GM04504 (cell line): ENCODE measurements at regions not wholly inside any gene's neighbourhood (a gene's known extent, or its start where the extent isn't known, plus 50 kb on each side); places are given as distances from the start of the nearest gene placed in this dataset.

Experiments
- DNase-seq: peaks from one replicate; pipeline ENCODE4 v3.0.0-alpha.2; 2012; ENCODE audit warnings: low read depth

DNA sequence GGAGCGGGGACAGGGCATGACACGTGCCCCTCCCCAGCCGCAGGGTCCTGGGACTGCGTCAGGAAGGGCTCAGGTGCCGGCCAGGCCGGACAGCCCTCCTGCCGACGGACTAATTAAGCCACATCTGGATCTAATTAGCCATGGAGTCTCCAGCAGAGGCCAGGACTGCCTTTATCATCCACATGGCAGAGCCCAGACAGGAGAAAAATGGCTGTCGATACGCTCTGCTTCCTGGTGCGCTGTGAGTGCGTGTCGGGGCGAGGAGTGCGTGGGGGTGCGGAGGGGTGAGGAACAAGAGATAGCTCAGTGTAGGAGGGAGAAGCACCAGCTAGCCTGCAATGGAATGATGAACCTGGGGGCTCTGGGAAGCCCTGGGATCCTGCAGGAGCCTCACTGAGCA is 218.8 kb downstream of the IRF8 start:
- no peak for DNase-seq

DNA sequence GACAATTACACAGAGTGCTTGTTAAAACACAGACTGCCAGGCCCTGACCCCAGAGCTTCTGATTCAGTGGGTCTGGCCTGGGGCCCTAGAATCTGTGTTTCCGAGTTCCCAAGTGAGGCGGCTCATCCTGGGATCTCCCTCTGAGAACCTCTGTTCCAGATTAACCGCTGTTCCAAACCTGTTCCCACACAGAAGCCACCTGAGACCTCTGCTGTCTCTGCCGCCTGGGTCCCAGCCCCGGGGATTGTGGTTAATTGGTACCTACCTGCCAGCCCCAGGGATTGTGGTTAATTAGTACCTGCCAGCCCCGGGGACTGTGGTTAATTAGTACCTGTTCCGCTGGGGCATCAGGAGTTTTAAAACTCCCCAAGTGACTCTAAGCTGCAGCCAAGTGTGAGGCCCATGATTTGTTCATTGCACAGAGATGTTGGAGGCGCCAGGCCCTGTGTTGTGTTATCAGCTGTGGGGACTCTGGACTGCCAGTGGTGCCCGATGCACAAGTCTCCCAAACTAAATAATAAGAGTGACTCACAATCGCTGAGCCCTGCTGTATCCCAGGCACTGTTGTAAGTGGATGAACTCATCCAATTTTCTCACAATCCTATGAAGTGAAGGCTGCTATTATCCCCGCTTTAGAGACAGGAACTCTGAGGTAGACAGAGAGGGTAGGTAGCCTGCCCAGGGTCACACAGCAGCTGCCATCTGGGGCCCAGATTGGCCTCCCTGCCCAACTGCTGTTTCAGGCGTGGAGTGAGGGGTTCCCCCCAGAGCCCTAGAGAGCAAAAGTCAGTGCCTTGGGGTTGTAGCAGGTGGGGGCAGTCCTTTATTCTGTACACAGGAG is 219.7 kb downstream of the IRF8 start:
- DNase-seq = no peak

DNA sequence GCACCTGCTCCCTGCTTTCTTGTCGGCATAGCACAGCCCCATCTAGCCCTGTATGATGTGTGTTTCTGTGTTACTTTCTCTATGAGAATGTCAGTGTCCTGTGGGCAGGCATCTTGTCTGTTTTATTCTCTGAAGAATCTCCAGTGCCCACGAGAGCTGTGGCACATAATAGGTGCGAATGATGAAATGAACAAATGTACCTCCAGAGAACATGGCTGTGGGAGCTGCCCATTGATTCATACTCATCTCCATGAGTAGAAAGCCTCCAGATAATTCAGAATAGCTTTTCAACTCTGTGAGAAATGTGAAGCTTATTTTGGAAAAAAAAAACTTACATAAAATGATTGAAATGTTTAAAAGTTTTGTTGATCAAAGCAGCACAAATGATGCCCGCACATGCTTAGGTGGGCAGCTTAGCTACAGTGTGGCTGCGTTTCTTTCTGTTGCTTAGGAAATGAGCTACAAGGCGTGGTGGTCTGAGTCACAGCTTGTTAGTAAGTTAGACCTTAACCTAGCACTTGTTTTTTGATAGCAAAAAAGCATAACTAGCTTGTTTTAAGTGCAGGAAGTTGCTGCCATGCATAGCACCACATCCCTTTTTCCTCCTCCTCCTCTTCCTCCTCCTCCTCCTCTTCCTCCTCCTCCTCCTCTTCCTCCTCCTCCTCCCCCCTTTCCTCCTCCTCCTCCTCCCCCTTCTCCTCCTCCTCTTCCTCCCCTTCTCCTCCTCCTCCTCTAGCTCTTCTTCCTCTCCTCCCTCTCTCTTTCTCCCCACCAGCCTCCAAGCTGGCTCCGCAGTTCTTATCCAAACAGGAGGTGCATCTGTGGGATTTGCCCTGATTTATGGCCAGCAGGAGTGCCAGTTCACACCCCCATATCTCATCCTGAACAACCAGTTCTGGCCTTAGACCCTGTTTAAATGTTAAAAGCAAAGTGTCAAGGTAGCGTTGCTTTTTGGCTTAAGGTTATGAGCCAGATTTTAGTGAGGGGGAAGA is 221.5 kb downstream of the IRF8 start:
- no peak for DNase-seq

DNA sequence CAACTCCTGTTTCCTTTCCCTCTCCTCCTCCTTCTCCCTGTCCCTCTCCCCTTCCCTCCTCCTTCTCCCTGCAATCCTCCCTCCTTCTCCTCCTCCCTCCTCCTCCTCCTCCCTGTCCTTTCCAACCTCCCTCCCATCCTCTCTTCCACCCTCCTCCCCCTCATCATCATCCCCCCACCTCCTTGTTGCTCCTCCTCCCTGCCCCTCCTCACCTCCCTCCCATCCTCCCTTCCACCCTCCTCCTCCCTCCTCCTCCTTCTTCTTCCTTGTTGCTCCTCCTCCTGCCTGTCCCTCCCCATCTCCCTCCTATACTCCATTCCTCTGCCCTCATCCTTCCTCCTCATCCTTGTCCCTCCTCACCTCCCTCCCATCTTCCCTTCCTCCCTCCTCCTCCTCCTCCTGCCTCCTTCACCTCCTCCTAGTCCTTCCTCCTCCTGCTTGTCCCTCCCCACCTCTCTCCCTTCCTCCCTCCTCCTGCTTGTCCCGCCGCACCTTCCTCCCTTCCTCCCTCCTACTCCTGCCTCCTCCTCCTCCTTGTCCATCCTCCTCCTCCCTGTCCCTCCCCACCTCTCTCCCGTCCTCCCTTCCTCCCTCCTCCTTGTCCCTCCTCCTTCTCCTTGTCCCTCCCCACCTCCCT is 222.5 kb downstream of the IRF8 start:
- DNase-seq = no peak

DNA sequence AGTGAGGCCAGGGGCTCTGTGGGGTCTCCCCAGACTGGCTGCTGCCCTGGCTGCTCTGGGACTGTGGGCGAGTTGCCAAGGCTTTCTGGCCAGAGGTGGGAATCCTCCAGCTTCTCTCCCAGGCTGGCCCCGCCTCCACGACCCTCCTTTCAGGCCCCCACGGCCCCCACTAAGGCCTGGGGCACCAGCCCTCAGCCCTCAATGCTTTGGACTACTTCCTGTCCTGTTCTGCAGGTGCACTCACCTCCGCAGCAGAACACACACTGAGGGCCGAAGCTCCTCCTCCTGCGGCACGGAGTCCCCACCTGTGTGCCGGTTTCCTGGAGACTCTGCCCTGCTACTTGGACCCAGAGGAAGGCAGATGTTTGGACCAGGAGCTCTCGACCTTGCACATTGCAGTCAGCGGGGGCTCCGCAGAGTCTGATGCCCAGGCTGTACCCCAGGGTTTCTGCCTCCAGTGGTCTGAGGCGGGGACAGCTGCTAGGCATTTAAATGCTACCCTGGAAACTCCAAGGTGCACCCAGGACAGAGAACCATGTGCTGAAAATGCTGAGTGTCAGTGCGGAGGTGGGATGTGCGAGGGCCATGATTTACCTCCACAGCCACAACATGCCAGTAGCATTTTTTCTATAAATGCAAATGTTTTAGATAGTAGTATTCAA is 223.8 kb downstream of the IRF8 start:
- DNase-seq = no peak

DNA sequence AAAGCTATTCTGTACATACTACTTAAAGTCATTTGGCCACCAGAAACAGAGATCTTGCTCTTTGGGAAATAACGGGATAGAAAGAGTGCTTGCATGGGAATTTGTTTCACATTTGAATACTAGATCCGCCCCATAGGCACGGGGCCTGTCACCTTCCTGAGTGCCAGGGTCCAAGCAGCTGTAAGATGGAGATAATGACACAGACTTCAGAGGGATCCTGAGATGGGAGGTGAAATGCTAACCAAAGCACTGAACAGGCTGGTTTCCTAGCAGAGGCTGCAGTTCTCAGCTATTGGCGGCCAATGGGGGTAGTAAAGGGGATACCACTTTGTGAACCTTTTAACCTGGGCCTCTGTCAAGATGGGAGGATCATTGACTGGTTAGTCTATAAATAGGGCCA is 225.4 kb downstream of the IRF8 start:
- DNase-seq = no peak

DNA sequence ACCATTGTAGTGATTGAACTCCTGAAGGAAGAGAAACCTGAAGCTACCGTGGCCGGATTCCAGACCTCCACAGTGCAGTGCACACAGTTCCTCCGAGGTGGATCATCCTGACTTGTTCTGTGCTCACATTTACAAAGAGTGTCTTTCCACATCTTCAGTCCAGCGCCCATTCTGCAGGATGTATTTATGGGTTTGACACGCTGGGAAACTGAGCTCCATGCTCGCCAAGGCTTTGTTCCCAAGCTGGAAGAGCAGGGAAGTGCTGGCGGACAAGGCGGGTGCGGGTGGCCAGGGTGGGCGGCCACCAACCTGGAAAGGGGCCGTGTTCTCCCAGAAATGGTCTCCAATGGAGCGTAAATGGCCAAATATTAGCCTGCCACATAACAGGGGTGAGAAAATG is 227.9 kb downstream of the IRF8 start:
- no peak for DNase-seq

DNA sequence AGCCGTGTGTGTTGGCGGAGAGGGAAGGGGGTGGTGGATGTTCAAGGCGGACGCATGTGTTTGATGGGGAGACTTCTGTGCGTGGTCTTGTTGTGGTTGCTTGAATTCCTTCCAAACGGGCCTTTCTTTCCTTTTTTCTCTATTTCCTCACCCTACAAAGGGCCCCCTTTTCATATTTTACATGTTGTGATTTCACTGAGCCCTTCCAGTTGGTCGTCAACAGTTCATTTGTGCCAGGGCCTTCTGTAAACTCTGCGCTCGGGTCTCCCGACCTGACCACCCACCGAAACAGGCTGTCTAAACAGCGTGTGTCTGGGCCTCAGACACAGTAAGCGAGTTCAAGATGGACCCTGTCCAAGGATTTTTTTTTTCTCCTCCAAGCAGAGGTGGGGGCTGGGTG is 228.4 kb downstream of the IRF8 start:
- DNase-seq = no peak

DNA sequence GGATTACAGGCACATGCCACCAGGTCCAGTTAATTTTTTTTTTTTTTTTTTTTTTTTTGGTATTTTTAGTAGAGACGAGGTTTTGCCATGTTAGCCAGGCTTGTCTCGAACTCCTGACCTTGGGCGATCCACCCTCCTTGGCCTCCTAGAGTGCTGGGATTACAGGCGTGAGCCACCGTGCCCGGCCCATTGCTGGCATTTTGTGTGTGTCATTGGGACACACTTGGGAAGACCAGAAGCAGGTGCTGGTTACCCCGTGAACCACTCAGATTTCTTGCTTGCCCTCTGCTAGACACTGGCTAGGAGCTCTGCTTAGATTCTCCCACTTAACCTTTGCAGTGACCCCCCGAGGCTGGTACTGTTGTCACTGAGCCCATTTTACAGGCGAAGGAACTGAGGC is 229.3 kb downstream of the IRF8 start:
- DNase-seq = no peak

DNA sequence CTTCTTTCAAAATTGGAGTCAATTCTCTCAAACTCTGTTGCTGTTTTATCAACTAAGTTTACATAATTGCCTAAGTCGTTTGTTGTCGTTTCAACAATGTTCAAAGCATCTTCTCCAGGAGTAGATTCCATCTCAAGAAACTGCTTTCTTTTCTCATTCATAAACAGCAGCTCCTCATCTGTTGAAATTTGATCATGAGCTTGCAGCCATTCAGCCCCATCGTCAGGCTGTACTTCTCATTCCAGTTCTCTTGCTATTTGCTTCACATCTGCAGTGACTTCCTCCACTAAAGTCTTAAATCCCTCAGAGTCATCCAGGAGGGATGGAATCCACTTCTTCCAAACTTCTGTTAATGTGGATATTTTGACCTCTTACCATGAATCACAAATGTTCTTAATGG is 230.6 kb downstream of the IRF8 start:
- no peak for DNase-seq

DNA sequence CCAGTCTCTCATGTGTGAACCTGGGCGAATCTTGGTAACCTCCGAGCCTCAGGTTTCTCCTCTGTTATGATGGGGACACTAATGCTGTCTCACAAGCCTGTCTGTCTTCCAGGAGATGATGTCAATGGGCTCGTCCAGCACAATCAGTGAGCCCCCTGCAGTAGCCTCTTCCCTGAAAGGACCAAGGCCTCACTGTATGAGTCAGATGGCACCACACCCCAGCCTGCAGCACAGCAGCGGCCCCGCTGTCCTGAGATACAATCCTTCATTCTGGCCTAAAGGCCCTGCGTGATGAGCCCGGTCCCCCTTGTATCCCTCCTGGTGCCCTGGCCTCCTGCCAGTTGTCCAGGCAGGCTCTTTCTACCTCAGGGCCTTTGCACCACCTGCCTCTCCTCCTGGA is 234.4 kb downstream of the IRF8 start:
- no peak for DNase-seq

DNA sequence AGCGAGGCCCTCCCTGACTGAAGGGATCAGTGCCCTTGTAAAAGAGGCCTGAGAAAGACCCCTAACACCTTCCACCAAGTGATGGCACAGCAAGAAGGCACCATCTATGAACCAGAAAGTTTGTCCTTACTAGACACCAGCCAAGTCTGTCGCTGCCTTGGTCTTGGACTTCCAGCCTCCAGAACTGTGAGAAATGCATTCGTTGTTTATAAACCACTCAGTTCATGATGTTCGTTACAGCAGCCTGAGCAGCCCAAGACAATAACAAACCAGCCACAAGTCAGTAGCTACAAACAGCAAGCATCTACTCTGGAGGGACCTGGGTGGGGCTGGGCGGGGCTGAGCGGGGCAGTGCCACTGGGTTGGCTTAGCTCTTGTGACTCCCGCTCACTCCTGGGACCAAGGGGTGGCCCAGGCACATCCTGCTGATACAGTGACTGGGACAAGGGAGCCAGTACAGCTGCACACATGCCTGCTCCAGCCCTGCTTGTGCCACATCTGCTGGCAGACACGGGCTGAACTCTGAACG is 234.9 kb downstream of the IRF8 start:
- no peak for DNase-seq

DNA sequence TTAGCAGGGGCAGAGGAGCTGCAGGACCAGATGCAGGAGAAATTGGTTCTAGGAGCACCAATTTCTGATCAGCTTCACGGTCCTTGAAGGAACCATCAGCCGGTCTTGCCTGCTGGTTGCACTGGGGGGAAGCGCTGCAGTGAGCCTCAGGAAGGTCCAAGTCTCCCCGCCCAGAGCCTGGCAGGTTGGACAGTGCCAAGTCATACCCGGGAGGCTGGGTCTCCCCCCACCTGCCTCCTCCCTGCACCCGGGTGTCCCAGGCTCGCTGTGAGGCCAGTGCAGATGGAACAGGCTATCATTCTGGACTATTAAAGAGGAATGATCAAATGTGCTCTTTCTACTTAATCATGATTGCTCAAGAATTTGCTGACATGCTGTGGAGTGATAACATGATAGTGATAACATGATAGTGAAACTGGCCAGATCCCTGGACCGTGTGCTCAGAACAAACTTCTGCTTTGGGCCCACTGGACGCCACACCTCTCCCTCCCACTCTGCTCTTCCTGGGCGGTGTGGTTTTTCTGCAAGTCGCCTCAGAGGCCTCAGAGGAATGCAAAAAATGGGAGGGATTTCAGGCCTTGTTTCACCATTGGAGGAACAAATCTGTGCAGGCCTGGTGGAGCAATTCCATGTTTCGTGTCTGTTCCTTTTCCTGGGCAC is 236.0 kb downstream of the IRF8 start:
- no peak for DNase-seq

DNA sequence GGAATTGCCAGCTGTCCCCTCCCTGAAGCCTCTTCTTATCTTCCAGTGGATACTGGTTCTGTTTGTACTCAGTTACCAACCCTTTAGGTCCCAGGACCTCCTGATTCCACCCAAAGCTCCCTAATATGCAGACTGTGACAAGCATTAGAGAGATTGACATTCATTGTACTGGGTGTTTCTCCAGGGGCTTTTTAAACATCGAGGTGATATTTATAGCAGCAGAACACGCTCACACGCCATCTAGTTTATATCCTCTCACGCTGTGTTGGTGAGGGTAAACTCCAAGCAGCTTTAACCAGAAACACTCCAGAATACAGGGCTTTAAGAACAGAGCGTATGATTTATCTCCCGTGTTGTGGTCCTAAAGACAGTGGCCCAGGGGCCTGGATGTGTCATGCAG is 238.4 kb downstream of the IRF8 start:
- no peak for DNase-seq

DNA sequence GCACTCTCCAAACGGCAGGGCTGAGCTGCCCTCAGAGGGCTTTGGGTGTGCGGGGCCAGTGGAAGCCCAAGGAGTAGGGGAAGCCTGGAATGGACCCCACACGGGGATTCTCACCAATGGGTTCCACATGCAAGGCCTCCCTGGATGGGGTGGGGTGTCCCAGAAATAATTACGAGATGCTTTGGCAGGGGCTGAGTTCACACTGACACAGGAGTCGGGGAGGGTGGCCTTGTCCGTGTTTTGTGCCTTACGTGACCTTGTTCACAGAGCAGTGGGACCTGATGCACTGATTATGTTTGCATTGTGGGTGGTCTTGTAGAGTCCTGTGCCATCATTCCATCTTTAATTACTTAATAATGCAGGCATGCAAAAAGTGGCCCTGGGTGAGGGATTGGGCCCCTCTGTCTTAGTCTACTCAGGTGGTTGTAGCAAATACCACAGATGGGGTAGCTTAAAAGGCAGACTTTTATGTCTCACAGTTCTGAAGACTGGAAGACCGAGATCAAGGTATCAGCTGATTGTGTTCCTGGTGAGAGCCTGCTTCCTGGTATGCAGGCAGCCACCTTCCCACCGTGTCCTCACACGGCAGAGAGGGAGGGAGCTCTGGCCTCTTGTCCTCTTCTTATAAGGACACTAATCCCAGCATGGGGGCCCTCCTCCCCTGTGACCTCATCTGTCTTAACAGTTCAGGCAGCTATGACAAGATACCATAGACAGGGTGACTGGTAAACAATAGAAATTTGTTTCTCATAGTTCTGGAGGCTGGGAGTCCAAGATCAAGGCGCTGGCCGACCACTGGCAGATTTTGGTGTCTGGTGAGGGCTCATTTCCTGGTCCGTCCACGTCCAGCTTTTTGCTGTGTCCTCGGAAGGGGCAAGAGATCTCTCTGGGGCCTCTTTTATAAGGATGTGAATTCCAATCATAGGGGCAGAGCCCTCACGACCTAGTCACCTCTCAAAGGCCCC is 239.4 kb downstream of the IRF8 start:
- no peak for DNase-seq

DNA sequence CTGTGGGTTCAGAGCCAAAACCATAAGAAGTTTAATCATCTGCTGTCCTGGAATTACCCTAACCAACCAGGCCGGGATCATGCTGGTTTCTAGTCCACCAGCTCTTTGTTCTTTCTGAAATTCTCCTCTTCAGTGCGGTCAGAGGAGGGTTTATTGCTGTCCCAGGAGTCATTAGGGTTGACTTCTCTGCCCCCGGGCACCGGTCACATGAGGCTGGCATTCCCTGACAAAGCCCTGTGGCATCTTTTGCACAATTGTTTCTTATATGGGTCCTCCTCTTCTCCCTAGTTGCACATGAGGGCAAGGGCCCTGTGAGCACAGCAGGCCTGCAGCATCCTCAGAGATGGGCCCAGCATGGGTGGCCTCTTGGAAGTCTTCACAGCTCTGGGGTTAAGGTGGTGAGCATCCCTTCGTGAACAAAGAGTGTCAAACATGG is 243.9 kb downstream of the IRF8 start:
- DNase-seq = no peak

DNA sequence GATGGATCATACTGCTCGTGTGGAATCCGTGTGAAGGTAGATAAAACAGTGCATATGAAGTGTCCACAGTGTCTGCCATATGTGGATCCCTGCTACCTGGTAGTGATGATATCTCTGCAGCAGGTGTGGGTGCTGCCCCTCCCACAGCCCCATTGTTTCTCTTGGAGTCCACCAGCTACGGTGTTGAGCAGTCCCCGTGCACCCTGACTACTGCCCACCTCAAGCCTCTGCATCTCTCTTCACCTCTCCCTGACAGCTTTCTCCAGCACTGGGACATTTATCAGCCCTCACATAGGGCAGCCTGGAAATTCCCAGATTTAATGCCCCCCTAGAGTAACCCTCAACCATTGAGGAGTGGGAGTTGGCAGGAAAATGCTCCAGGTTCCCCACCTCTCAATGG is 244.7 kb downstream of the IRF8 start:
- DNase-seq = no peak

DNA sequence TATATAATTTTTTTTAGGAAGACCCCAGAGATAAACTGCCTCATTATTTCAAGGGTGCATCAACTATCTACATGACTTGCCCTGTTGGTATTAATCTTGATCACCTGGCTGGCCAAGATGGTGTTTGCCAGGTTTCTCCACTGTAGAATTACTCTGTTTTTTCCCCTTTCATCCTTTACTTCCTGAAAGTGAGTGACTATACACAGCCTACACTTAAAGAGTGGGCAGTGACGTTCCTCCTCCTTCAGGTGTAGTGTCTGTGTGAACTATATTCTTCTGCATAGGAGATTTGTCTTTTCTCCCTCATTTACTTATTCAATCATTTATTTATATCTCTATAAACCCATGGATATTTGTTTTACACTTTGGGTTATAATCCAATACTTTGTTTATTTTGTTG is 246.7 kb downstream of the IRF8 start:
- no peak for DNase-seq

DNA sequence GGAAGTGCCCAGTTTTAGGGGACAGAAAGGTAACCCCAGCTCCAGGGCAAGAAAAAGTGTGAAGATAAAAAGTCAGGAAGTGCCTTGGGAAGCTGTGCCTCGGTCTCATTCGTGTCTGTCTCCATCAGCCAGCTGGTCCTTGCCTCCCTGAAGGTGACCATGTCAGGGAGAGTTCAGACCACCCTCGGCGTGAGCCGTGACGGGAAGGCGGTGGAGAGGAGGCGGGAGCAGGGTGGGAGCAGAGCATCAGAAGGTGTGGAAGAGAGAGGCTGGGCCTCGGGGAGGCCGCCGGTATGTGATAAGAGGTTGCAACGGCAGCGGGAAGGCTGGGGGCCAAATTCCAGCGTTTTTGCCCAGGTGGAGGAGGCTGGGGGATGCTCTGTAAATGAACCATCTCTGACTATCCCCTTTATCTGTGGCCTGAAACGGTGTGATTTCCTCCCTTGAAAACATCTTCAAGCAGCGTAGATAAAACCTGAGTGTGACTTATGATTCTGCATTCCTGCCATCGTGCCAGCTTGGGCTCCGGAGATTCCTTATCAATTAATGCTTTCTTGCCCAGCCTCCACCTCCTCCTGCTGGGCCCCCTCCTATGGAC is 251.8 kb downstream of the IRF8 start:
- no peak for DNase-seq
